VCaP (cell line): ENCODE measurements at regions not wholly inside any gene's neighbourhood (a gene's known extent, or its start where the extent isn't known, plus 50 kb on each side); places are given as distances from the start of the nearest gene placed in this dataset.
A peak's percentile ranks its signal among the peaks of the same experiment; 100 is the strongest.

Experiments used
- H3K27ac ChIP-seq: fragments of 450-650 bp; 2 replicates; pipeline ENCODE4 v1.5.1; 2017
- TF ChIP-seq, protein P1 (sequence below): fragments of 450-650 bp; conservative IDR thresholded peaks from 2 replicates; pipeline ENCODE4 v1.5.1; 2017; ENCODE audit warnings: mild to moderate bottlenecking, moderate library complexity

DNA sequence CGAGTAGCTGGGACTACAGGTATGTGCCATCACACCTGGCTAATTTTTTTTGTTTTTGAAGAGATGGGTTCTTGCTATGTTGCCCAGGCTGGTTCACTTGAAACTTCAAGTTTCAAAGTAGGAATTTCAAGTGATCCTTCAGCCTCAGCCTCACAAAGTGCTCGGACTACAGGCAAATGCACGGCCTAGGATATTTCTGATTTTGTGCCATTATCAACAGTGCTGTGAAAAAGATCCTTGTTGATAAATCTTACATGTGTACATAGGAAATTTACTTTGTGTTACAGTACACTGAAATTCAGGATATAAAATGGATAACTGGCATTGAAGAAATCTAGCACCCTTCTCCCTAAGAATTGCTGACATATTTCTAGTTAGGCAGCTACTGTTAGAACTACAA is 184.6 kb upstream of the PRDM1 start:
- H3K27ac ChIP-seq, result peak overlapping the region; percentile 59
- TF ChIP-seq, protein P1, sequence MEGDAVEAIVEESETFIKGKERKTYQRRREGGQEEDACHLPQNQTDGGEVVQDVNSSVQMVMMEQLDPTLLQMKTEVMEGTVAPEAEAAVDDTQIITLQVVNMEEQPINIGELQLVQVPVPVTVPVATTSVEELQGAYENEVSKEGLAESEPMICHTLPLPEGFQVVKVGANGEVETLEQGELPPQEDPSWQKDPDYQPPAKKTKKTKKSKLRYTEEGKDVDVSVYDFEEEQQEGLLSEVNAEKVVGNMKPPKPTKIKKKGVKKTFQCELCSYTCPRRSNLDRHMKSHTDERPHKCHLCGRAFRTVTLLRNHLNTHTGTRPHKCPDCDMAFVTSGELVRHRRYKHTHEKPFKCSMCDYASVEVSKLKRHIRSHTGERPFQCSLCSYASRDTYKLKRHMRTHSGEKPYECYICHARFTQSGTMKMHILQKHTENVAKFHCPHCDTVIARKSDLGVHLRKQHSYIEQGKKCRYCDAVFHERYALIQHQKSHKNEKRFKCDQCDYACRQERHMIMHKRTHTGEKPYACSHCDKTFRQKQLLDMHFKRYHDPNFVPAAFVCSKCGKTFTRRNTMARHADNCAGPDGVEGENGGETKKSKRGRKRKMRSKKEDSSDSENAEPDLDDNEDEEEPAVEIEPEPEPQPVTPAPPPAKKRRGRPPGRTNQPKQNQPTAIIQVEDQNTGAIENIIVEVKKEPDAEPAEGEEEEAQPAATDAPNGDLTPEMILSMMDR, result no peak

DNA sequence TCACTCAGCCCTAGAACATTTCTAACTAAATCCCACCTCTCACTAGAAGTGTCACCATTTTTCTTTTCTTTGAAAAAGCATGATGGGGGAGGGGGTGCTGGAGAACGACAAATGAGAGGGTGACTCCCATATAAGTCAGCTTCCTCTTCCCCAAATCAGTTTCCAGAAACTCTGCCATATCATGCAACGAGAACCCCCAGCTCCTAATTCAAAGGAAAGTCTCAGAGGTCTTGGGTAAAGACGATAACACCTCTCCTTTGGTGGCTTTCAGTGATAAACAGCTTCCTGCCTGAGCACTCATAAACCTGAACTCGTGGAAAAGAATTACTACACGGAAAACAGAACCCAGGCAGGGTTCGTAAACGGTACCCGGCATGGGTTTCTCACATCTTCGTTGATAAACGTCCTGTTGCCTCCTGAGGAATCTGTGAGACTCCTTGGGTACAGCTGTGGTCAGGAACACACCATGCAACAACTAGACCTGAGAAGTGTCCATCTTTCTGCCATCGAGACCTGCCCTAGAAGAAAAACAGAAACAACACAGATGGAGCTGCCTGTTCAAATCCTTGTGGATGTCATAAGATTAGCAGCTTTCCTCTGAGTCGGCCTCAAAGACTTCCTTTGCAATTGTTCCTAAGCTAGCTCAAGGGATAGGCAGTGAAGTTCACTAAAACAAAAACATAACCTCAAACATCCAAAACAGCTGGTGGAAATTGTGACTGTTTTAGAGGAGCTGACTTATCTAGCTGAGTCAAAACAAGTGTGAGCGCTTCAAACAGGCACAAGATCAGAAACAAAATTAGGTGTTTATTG is 185.8 kb upstream of the PRDM1 start:
- H3K27ac ChIP-seq, result no peak overlapping the region

DNA sequence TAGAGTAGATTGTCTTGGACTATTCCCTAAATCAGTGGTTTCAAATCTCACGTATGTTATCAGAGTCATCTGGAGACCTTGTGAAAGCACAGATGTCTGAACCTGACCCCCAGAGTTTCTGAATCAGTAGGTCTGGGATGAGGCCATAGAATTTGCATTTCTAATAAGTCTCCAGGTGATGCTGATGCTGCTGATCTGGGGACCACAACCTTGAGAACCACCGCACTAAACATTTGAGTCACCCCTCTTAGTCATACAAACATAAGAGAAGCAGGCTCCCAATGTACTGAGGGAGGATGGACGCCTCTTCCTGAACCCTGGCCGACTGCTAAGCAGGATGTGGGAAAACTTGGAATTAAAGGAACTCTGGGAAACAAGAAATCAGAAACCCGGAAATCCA is 187.8 kb upstream of the PRDM1 start:
- no peak overlapping the region for H3K27ac ChIP-seq
- TF ChIP-seq, protein P1, result no peak

More for the DNA sequence above, 185.8 kb upstream of the PRDM1 start:
- TF ChIP-seq, protein P1, result no peak

DNA sequence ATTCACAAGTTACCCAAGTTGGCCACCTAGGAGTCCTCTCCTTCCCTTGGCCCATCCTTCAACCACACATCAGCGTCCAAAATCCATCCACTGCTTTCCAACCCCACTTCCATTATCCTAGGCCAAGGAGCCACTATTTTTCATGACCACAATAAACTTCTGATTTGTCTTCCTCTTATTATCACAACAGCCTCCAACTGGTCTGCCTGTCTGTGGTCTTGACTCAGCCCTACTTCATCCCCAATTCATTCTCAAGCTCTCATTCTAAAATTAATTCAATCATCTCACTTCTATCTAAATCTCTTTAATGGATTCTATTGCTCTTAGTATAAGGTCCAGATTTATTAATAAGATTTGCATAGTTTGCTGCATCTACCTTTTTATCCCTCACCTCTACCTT is 189.0 kb upstream of the PRDM1 start:
- 0 out of 2 replicates have a peak overlapping the region, but pooled peaks have one; percentile 5 for H3K27ac ChIP-seq
- TF ChIP-seq, protein P1, result no peak

DNA sequence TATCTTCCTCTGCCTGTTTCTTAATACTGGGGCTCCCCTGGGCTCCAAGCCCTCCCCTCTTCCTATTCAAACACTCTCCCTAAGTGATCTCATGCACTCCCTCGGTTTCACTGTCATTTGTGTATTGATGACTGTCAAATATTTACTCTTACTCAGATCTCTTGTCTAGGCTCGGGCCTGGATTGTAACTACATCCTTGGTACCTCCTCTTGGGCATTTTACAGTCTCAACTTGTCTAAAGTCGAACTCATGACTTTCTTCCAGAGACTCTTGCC is 189.4 kb upstream of the PRDM1 start:
- 0 out of 2 replicates have a peak overlapping the region, but pooled peaks have one; percentile 5 for H3K27ac ChIP-seq
- TF ChIP-seq, protein P1, result no peak

DNA sequence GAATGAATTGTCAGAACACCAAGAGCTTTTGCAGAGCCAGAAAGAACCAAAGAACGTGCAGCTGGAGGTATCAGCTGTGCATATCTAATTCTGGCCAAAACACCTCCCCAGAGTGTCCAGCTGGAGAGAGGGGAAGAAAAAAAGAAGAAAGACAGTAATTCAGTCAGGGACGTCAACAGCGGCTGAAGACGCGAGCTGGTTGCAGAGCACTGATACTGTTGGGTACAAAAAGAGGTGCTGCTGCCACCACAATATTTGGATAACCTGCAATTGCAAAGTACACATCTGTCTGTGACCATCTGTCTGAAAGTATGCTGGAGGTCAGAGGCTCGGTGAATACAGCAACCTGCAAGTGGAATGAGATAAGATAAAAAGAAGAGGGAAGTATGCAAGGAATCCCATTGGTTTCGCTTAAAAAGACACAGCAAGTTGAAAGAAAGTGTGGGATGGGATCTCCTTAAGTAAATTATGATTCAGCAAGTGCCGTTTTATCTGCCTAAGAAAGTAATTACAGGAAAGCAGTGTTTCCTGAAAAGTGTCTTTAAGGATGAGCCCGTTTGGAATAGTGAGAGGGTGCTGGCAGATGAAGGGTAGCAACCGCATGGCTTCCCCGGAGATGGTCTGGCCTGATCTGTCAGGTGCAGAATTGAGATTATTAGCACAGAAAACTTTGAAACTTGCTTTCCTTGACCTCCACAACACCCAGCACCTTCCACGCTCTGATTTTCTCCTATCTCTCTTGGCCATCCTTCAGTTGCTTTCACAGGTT is 189.9 kb upstream of the PRDM1 start:
- 0 out of 2 replicates have a peak overlapping the region, but pooled peaks have one; percentile 5 for H3K27ac ChIP-seq
- TF ChIP-seq, protein P1, result no peak

DNA sequence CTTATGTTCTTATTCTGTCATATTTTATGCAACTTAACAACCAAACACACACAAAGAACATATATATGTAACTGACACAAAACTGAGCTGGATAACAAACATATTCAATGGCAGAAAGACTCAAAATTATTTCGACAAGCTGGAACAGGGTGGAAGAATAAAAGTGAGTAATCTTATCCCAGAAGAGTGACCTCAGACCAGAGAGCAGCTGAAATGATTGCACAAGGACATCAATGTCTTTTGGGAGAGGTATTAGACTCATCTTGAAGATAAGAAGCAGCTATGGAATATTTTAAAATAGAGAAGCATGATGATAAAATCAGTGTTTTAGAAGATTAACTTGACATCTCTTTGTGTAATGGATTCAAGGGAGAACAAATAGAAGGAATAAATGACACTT is 191.6 kb upstream of the PRDM1 start:
- no peak overlapping the region for H3K27ac ChIP-seq
- TF ChIP-seq, protein P1, result no peak
